IMR-90 (cell line): ENCODE measurements at regions not wholly inside any gene's neighbourhood (a gene's known extent, or its start where the extent isn't known, plus 50 kb on each side); places are given as distances from the start of the nearest gene placed in this dataset.
"Not testable (repeated sequence)": the region's sequence is repeated elsewhere in the genome, so short reads cannot be mapped to it uniquely, and the experiment has no call there.

Experiments
- BHLHE40 ChIP-seq: fragments of 150-350 bp; IDR thresholded peaks from 2 replicates; pipeline ENCODE4 v1.6.1; 2016; ENCODE audit warnings: mild to moderate bottlenecking, low read depth, low read length
- FOS ChIP-seq: fragments of 150-350 bp; IDR thresholded peaks from 2 replicates; pipeline ENCODE4 v1.6.1; 2016; ENCODE audit warnings: low read depth, low read length
- MAFK ChIP-seq: IDR thresholded peaks from 2 replicates; pipeline ENCODE4 v1.6.1; 2012; ENCODE audit warnings: low read depth, low read length, improper control_type of control experiment
- MAZ ChIP-seq: IDR thresholded peaks from 2 replicates; pipeline ENCODE4 v1.6.1; 2012; ENCODE audit warnings: low read depth, mild to moderate bottlenecking, low read length, improper control_type of control experiment, moderate library complexity, borderline replicate concordance
- MXI1 ChIP-seq: IDR thresholded peaks from 2 replicates; pipeline ENCODE4 v1.6.1; 2012; ENCODE audit warnings: low read depth, mild to moderate bottlenecking, low read length, moderate library complexity, borderline replicate concordance
- NFE2L2 ChIP-seq: fragments of 150-350 bp; IDR thresholded peaks from 2 replicates; pipeline ENCODE4 v1.6.1; 2016; ENCODE audit warnings: low read depth, mild to moderate bottlenecking, low read length
- POLR2A ChIP-seq: IDR thresholded peaks from 2 replicates; pipeline ENCODE4 v1.6.1; 2012; ENCODE audit warnings: mild to moderate bottlenecking, low read depth, low read length
- RAD21 ChIP-seq: IDR thresholded peaks from 2 replicates; pipeline ENCODE4 v1.6.1; 2012; ENCODE audit warnings: low read length, improper control_type of control experiment
- TF ChIP-seq, protein P1 (sequence below): conservative IDR thresholded peaks from 2 replicates; pipeline ENCODE4 v1.5.1; 2012; ENCODE audit warnings: mild to moderate bottlenecking, low read depth, low read length, improper control_type of control experiment

DNA sequence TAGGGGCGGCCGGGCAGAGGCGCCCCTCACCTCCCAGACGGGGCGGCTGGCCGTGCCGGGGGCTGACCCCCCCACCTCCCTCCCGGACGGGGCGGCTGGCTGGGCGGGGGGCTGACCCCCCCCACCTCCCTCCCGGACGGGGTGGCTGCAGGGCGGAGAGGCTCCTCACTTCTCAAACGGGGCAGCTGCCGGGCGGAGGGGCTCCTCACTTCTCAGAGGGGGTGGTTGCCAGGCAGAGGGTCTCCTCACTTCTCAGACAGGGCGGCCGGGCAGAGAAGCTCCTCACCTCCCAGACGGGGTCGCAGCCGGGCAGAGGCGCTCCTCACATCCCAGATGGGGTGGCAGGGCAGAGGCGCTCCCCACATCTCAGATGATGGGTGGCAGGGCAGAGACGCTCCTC, 836.8 kb downstream of the RAPGEF2 start:
- not testable (repeated sequence) for TF ChIP-seq MAZ, NFE2L2, RAD21, POLR2A, MAFK, MXI1, BHLHE40, FOS
- TF ChIP-seq, protein P1, sequence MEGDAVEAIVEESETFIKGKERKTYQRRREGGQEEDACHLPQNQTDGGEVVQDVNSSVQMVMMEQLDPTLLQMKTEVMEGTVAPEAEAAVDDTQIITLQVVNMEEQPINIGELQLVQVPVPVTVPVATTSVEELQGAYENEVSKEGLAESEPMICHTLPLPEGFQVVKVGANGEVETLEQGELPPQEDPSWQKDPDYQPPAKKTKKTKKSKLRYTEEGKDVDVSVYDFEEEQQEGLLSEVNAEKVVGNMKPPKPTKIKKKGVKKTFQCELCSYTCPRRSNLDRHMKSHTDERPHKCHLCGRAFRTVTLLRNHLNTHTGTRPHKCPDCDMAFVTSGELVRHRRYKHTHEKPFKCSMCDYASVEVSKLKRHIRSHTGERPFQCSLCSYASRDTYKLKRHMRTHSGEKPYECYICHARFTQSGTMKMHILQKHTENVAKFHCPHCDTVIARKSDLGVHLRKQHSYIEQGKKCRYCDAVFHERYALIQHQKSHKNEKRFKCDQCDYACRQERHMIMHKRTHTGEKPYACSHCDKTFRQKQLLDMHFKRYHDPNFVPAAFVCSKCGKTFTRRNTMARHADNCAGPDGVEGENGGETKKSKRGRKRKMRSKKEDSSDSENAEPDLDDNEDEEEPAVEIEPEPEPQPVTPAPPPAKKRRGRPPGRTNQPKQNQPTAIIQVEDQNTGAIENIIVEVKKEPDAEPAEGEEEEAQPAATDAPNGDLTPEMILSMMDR, result not testable (repeated sequence)
